Liver (tissue), 3 donors: ENCODE measurements at regions not wholly inside any gene's neighbourhood (a gene's known extent, or its start where the extent isn't known, plus 50 kb on each side); places are given as distances from the start of the nearest gene placed in this dataset.

Source experiments
- ATF3 ChIP-seq: IDR thresholded peaks from 2 replicates; pipeline ENCODE4 v1.6.1; 2016; ENCODE audit warnings: antibody characterized with exemption
- CTCF ChIP-seq: fragments of 150-350 bp; IDR thresholded peaks from 2 replicates; pipeline ENCODE4 v1.5.1; 2017; ENCODE audit warnings: improper control_type of control experiment, low read depth, low read length; ENCODE audit not compliant: missing input control
- JUND ChIP-seq, 2 donors: IDR thresholded peaks; 2 replicates each; pipeline ENCODE4 v1.6.1; 2016; ENCODE audit warnings: antibody characterized with exemption in 2 of 2
- REST ChIP-seq: IDR thresholded peaks from 2 replicates; pipeline ENCODE4 v1.6.1; 2016; ENCODE audit warnings: antibody characterized with exemption, mild to moderate bottlenecking
- ZBTB33 ChIP-seq: IDR thresholded peaks from 2 replicates; pipeline ENCODE4 v1.6.1; 2016; ENCODE audit warnings: antibody characterized with exemption
- donor health status: healthy.
- donor health status: healthy.

GRCh38 chr7:53602817-53603418 lies 567.5 kb downstream of the POM121L12 start:
- TF ChIP-seq CTCF (no peak), ATF3 (no peak), JUND (IDR thresholded peaks at IDR 0.05) (no peak), ZBTB33 (no peak), REST (no peak)
